Activated naive CD4-positive, alpha-beta T cell treated with anti-CD3 and anti-CD28 coated beads, Interleukin-2, amount 50 U/mL, for 16 hours (primary cell): ENCODE measurements at regions not wholly inside any gene's neighbourhood (a gene's known extent, or its start where the extent isn't known, plus 50 kb on each side); places are given as distances from the start of the nearest gene placed in this dataset.

Experiments used
- DNase-seq: peaks from one replicate; pipeline ENCODE4 v3.0.0-alpha.2; 2020

DNA sequence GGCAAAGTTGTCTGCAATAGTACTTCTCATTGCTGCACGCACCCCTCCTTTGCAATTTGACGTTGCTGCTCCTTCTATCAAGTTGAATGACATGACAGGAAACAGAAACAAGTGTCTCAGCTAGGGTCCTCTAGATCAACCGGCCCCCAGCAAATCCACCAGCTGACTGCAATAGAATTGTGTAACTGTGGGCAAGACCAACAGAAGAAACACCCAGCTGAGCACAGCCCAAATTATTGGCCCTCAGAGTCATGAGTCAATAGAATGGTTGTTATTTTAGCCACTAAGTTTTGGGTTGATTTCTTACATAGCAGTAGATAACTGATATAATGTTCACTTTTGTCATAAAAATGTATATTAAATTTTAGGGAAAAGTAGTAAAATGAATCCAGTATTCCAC lies 202.7 kb downstream of the MAFB start:
- DNase-seq: no peak

DNA sequence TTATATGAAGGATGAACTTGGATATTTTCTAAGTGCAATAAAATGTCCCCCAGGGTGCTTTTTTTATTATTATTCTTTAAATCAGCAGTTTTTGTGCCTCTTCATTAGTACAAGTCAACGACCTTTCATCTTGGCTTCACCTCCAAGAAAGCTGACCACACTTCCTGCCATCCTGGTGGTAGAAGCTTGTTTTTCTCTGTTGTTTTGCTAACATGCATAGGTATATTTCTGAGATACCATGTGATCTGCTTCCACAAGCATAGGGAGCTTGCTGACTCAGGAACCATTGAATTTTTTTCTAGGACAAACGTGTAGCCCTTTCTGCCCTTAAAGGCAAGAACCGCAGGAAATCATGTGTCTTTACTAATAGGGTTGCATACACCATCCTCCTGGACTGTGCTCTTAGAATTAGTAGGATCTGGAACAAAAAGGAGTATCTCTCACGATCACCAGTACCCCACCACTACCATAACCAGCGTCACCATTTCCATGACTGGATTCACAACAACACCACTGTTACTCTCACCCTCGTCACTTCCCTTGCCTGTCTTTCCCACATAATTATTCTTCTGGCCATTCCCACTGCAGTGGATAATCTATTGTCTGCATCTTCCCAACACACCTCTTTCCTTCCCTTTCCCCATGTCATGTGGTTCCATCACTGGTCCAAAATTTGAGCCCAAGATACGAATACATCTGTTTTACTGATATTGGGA lies 207.1 kb downstream of the MAFB start:
- DNase-seq: no peak

DNA sequence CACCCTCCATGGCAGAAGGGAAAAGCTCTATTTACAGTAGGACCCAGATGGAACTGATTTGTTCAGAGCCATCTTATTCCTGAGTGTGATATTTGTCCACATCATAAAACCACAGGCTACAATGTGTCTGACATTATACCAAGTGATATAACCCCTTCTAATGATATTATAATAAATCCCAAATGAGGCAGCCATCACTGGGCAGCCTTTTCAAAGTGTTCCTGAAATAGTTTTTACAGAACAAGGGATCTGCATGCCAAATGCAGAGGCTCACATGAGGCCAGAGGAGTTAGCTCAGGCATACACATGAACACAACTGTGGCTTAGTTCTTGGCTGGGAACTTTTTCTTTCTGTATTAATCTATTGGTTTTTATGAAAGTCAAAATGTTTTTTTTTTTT lies 207.7 kb downstream of the MAFB start:
- DNase-seq: no peak

DNA sequence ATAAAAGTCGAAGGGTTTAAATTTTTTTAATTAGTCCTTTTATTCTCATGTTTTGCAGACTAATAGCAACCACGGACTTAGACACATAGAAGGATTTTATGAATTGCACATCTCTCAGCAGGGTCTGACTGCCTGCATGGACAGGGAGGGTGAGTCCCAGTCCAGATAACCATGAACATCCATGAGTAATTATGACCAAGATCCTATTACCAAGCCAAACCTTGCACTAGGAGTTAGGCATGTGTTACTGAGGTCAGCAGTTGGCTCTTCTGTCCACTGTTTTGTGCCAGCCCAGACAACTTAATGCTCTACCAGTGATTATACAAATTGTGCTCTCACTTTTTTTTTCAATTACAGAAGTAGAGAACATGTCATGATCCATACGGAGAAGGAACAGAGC lies 211.2 kb downstream of the MAFB start:
- no peak for DNase-seq

DNA sequence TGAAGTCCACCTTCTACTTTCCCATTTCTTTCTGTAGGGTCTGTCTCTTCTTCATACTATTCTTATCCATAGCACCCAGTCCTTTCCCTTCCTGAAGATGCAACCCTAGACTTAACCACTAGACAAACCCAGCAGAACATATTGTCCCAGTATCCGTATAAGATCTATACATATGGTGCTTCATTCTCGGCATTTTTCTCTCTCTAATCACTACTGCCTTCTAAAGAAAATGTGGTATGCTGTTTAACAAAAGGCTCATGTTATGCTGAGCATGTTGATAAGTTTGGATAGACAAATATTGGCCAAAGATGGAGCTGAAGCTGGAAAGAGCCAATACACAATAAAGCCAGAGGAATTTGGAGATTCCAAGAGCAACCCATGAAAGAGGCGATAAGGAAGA lies 212.6 kb downstream of the MAFB start:
- DNase-seq: no peak

DNA sequence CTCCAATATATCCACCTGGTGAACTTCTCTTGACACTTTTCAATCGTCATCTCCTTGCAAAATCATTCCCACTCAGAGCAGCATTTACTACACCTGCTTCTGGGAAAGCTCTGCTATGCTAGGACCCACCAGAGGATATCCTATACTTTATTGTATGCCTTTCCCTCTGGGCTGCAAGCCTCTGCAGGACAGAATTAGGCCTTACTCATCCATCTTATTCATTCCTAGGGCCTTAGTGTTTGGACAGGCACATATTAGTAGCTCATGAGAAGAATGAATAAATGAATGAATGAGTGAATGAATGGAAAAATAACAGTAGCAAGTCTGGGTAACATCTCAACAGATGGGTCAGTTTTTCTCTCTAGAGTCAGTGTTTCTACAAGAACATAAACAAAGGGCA lies 216.1 kb downstream of the MAFB start:
- DNase-seq: no peak

DNA sequence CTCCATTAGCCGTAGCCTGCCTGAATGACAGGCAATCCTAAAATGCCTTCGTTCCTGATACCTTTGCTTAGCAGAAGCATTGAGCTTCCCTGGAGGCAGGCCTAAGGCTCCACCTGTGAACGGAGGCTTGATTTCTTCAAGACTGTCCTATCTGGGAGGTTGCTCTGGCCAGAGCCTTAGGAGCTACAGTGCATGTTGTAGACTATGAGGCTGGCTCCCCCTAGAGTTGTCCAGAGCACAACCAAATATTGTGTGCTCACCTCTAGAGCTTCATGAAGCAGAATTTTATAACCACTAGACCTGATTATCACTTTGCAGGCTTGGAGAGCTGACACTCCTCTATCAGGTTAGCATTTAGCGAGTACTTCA lies 217.8 kb downstream of the MAFB start:
- no peak for DNase-seq

DNA sequence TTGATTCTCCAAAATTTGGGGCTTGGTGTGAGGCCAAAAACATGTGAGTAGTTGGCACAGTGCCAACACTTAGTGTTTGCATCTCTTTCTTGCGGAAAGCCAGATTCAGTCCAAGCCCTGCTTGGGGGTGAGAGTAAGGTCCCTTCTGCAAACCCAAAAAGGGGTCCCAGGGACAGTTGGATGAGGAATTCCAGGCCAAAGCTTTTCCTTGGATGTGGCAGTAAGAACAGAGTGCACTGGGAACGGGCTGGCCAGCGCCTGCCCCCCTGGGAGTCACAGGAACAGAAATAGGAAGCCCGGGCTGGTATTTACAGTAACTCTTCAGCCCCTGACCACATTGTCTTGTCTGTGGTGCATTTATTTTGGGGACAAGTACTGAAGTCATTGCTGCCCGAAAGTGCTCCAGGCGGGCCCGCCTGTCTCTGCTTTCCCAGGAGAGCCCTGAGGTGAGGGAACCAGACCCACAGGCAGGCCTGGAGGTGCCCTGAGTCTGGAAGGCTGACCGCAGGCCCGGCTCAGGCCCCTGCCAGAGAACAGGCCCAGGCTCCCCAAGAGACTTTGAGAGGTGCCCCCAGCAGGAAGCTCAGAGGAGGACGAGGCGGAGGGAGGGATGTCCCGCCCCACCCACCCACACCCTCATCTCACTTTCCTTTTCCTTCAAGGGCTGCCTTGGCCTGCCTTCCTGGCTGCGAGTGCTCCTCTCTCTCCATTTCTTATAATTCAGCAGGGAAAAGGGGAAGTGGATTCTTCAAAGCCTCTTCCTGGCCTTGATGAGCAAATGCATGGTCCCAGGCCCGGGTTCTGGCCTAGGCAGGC lies 218.4 kb downstream of the MAFB start:
- no peak for DNase-seq

DNA sequence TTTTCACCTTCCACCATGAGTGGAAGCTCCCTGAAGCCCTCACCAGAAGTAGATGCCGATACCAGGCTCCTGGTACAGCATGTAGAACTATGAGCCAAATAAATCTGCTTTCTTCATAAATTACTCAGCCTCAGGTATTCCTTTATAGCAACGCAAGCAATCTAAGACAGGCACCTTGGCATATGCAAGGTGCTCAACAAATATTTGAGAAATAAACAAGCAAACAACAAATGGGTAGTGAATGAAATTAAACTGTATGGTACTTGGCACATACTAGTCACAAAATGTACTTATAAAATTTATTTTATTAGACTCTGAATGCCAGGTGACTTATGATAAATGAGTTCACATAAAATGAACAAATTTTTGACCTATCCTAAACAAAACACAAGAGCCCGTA lies 220.3 kb downstream of the MAFB start:
- DNase-seq: no peak

DNA sequence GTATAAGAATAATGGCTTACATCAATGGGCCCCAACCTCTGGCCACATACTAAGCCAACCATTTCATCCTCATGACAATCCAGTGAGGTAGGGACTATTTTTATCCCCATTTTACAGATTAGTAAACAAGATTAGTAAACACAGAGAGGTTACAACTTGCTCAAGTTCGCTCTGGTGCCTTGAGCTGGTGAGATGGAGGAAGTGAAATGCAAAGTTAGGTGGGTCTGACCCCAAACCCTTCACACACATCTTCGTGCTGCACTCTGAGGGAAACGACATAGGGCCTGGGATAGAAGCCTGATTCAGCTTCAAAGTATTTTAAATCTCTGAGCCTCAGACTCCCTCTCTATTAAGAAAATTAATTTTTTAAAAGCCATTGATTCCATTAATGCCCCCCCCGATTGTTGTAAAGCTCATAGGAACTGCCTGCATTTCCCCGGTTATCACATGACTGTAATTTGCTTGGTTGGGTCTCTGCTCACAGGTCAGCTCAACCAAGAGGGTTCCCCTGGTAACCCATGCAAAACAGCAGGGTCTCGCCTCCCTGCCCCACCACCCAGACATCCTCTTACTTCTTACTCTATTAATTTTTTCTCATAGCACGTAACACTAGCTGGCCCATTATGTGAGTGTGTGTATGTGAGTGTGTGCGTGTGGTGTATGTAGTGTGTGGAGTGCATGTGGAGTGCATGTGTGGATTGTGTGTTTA lies 221.2 kb downstream of the MAFB start:
- DNase-seq: no peak

DNA sequence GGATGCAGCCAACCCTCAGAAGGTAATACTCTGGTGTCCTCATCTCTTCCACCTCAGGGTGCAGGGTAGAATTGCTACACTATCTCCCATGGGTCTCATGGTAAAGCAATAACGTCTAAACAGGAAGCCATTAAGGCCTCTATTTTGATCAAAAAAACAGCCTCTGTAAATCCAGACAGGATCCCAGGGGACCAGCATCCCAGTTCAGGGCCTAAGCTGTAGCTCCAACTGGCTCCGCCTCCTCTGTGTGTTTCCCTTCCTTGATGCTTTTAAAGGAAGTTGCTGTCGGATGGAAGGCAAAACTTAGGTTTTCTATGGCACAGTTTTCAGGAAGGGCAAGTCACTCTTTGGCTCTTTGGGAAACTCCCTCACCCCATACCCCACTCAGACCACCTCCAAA lies 222.0 kb downstream of the MAFB start:
- DNase-seq: no peak

DNA sequence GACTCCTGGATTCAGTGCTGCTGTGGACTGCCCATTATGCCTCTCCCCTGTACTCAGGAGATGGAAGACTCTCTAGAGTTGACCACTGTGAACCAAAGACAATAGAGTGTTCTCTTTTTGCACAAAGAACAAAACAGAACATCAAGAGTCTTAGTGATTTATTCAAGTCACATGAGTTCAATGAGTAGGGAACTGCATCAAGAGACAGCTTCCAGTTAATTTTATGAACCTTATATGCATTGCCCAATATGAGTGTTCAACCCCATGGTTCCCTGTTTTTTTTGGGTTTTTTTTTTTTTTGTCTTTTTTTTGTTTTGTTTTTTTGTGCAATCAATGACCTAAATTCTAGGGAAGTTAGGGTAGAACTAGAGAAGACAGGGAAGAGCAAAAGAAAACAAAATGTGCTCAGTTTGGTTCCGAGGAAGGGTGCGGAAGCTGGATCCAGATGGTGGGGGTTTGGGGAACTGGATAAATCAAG lies 224.3 kb downstream of the MAFB start:
- DNase-seq: no peak

DNA sequence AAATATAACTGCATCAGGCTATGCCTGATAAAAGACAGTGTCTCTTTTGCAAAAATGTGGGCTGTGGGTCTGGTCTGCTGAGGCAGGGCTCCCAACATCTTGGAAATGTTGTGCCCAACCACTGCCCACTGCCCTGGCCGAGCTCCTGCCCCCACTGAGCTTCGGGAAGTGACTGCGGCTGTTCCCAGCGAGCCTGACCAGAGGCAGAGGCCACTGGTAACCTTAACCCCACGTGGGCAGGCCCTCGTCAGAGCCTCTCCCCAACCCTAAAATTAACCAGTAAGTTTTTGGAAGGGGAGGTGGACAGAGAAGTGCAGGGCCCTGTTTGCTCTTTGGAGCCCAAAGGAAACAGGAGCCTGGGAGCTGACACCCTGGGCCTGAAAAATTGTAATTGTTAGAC lies 225.9 kb downstream of the MAFB start:
- DNase-seq: no peak

DNA sequence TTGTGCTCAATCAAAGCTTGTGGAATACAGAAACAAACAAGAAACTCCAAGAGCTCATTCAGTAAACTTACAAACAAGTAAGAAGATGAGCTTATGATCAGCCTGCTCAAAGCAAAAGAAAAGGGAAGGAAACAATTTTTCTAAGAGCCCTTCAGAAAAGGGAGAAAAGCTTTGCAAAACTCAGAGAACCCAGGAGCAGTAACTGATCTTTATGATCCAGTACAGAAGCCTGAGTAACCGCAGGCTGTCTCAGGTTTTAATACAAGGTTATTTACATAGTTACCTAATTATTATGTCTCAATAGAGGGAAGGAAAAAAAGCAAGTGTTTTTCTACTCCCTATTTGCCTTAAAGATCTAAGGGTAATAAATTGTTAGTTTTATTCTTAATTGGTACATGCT lies 226.5 kb downstream of the MAFB start:
- no peak for DNase-seq

DNA sequence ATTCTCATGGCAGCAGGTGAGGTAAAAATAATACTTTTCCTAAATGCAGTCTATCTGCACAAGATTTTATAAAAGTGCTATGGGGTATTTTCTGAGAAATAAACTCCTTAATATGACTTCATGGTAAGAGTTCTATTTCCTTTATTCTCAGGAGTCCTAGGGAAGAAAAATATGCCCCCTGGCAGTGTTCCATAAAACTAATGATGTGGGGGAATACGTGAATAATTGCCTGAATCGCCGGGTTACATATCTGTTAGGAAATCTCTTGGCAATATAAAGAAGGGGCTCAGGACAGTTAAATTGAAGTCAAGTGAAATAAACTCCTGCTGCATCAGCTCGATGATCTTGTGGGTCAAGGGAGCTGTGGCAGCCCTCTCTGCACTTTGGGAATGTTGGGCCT lies 229.7 kb downstream of the MAFB start:
- no peak for DNase-seq

DNA sequence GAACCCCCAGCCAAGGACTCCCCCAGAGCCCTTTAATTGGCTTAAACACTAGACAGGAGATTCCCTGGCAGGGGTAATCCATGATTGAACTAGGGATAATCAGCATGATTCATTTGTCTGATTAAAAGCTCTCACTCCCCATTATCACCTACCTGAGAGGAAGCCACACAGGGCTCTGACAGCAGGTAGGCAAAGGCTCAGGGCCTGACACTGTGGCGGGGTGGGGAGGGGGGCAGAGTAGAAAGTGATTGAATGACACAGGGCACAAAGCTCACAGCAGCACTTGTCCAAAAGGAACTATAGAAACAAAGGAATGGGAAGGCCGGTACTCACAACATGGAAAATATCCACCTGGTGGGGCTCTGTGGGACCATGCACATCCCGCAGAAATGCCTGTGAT lies 231.6 kb downstream of the MAFB start:
- DNase-seq: no peak

DNA sequence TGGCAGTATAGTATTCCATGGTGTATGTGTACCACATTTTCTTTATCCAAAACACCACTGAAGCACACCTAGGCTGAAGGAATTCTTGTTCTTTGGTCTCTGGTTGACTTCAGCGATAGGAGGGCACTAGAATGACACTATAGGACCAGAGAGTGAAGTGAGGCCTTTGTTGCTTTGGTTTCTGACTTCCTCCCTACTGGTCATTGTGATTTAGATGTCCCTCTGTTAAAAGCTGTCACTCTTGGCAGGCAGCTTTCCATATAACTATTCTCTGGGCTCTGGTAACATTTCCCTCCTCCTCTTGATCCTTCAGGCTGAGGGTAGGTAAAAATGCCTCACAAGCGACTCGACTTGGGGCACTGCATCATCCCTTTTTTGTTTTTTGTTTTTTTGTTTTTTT lies 236.3 kb downstream of the MAFB start:
- no peak for DNase-seq

DNA sequence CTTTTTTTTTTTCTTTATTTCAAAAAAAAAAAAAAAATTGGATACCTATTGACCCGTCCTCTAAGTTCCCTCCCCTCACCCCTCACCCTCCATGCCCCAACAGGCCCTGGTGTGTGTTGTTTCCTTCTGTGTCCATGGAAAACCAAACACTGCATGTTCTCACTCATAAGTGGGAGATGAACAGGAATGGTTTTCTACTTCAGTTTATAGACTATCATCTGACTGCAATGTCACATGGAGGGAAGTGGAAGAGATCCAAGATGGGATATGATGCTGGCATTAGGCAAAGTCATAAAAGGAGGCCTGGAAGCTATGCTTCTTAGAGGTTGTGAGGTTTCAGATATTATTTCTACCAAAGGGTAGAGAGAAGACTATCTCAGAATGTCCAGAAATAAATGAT lies 237.5 kb downstream of the MAFB start:
- DNase-seq: no peak

DNA sequence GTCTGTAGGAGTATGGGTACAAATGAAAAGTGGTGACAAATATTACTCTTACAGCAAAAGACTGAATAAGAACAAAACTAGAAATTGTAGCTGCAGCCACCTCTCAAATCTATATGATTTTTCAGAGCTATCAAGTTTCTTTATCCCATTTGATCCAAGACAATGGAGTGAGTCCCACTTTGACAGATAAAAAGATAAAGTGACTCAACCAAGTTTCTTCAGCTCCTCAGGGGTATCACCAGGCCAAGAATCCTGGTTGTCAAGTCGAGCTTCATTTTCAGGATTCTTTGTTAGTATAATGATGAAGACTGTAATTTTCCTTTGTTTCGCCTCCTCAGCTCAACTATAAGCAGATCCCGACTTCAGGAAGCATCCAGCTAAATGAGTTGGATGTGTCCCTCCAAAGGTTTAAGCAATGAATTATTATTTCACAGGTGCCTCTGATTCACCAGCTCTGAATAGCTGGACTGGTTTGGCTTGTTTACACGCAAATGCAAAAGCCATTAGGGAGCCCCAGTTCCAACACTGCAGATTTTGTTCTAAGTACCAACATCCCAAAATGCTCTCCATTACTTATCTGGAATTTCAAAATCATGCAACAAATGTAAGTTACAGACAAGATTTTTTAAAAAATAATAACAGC lies 238.9 kb downstream of the MAFB start:
- DNase-seq: no peak

DNA sequence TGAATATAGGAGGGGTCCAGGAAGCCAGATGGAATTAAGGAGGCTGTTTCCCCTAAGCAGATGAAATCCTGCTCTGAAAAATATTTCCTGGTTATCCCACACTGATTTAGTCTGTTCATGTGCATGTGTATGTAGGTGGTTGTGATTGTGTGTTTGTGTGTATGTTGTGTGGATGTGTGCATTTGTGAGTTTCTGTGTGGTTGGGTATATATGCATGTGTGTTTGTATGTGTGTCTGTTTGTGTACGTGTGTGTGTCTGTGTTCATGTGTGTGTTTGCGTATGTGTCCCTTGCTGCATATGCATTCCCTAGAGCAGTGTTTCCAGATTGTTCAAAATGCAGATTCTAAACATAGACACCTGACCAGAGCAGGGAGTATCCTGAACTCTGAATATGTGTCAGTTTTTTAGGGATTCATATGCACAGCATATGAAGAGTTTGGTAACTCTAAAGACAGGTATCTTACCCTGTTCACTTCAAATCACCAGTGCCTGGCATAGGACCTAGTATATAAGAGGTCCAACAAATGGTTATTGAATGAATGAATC lies 239.8 kb downstream of the MAFB start:
- no peak for DNase-seq

DNA sequence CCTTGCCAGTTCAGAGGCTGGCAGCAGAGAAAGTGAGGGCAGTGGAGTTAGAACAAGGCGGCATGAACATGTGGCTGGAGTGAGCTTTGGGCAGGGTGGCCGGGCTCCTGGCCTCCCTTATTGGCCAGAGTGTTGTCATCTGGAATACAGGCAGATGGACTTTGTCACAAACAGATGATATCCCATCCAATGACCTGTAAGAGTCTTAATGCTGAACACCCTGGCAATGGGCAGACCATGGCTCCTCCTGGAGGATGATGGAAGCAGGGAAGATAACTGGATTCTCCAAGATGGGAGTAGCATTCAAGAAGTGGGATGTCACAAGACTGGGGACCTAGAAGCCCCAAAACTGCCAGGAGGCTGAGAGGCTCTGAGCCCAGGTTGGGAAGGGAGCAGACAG lies 242.1 kb downstream of the MAFB start:
- DNase-seq: no peak

DNA sequence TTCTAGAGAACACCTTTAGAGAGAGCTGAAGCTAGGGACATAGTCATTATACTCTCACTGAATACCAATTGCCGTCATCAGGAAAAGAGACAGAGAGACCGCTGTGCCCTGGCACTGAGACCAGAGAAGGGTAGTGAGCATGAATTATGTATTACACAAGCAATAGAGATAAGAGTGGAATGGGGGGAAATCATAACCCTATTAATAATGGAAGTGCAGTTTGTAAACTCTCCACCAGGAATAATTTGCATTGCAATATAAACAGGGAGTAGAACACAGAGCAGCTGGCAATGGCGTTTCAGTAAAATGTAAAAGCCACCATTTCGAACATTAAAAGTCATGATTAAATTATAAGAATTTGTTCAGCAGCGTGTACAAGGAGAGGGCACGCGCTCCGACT lies 244.5 kb downstream of the MAFB start:
- DNase-seq: no peak

DNA sequence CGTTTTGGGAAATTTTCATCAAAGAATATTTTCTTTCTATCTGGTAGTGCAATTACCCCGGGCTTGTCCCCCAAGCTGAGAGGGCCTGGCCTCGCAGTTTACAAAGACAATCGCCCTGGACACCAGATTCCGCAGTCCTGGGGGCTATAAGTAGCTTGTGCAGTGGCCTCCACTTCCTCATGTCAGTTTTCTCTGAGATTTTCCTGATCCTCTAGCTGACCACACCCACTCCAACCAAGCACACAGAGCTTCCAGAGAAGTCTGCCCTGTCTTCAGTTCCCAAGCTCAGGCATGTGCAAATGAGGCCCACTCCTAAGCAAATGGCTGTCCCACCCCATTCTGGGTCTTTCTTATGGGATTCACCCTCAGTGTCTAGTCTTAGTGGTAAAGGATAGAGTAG lies 245.3 kb downstream of the MAFB start:
- no peak for DNase-seq
